ENCODE measurements at regions not wholly inside any gene's neighbourhood (a gene's known extent, or its start where the extent isn't known, plus 50 kb on each side); places are given as distances from the start of the nearest gene placed in this dataset.

DNA sequence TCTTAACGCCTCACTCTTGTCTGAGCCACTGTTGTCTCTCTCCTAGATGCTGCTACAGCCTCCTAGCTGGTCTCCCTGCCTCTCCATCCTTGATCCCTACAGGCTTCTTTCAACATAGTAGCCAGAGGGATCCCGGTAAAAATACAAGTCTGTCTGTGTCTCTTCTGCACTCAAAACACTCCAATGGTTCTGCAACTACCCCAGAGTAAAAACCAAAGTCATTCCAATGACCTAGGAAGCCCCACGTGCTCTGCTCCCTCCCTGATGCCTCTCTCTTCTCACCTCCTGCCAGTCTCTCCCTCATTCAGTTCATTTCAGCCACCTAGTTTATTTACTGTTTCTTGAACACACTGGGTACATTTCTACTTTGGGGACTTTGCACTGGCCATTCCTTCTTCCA, 135.2 kb downstream of the NPIPB5 start:
- TF ChIP-seq, protein P1, sequence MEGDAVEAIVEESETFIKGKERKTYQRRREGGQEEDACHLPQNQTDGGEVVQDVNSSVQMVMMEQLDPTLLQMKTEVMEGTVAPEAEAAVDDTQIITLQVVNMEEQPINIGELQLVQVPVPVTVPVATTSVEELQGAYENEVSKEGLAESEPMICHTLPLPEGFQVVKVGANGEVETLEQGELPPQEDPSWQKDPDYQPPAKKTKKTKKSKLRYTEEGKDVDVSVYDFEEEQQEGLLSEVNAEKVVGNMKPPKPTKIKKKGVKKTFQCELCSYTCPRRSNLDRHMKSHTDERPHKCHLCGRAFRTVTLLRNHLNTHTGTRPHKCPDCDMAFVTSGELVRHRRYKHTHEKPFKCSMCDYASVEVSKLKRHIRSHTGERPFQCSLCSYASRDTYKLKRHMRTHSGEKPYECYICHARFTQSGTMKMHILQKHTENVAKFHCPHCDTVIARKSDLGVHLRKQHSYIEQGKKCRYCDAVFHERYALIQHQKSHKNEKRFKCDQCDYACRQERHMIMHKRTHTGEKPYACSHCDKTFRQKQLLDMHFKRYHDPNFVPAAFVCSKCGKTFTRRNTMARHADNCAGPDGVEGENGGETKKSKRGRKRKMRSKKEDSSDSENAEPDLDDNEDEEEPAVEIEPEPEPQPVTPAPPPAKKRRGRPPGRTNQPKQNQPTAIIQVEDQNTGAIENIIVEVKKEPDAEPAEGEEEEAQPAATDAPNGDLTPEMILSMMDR (IDR thresholded peaks at IDR 0.05) = no peak
- TF ChIP-seq POLR2A (IDR thresholded peaks at IDR 0.05) (no peak), EP300 (IDR thresholded peaks at IDR 0.05) (no peak)
